Fibroblast of mammary gland (primary cell): ENCODE measurements at regions not wholly inside any gene's neighbourhood (a gene's known extent, or its start where the extent isn't known, plus 50 kb on each side); places are given as distances from the start of the nearest gene placed in this dataset.

Source experiments
- DNase-seq: peaks from one replicate; pipeline ENCODE4 v3.0.0-alpha.2; 2010; ENCODE audit warnings: low read depth
- H3K4me3 ChIP-seq: 2 replicates; pipeline ENCODE4 v1.5.1; 2011; ENCODE audit warnings: low read depth, mild to moderate bottlenecking, low read length, moderate library complexity; ENCODE audit not compliant: control insufficient read depth
- CTCF ChIP-seq: conservative IDR thresholded peaks from 2 replicates; pipeline ENCODE4 v1.5.1; 2011; ENCODE audit warnings: low read depth, low read length, inconsistent platforms; ENCODE audit not compliant: control insufficient read depth, insufficient read depth

GRCh38 chr10:78321000-78321399, 287.3 kb downstream of the RPS24 start:
- H3K4me3 ChIP-seq: no peak overlapping the region
- DNase-seq: no peak
- no peak for TF ChIP-seq CTCF

- TF ChIP-seq CTCF: no peak
- H3K4me3 ChIP-seq: no peak overlapping the region
- no peak for DNase-seq
Observed at GRCh38 chr10:78321500-78321899, 287.8 kb downstream of the RPS24 start.

GRCh38 chr10:78326372-78326771, 292.7 kb downstream of the RPS24 start:
- no peak overlapping the region for H3K4me3 ChIP-seq
- DNase-seq: no peak
- no peak for TF ChIP-seq CTCF

GRCh38 chr10:78327778-78328591, 294.3 kb downstream of the RPS24 start:
- DNase-seq: no peak
- no peak overlapping the region for H3K4me3 ChIP-seq
- no peak for TF ChIP-seq CTCF

- no peak overlapping the region for H3K4me3 ChIP-seq
- no peak for TF ChIP-seq CTCF
- no peak for DNase-seq
Observed at GRCh38 chr10:78328592-78329404, 295.1 kb downstream of the RPS24 start.

GRCh38 chr10:78330884-78331283, 297.2 kb downstream of the RPS24 start:
- TF ChIP-seq CTCF: no peak
- no peak for DNase-seq
- no peak overlapping the region for H3K4me3 ChIP-seq
